ENCODE measurements at regions not wholly inside any gene's neighbourhood (a gene's known extent, or its start where the extent isn't known, plus 50 kb on each side); places are given as distances from the start of the nearest gene placed in this dataset.
"Not testable (repeated sequence)": the region's sequence is repeated elsewhere in the genome, so short reads cannot be mapped to it uniquely, and the experiment has no call there.

DNA sequence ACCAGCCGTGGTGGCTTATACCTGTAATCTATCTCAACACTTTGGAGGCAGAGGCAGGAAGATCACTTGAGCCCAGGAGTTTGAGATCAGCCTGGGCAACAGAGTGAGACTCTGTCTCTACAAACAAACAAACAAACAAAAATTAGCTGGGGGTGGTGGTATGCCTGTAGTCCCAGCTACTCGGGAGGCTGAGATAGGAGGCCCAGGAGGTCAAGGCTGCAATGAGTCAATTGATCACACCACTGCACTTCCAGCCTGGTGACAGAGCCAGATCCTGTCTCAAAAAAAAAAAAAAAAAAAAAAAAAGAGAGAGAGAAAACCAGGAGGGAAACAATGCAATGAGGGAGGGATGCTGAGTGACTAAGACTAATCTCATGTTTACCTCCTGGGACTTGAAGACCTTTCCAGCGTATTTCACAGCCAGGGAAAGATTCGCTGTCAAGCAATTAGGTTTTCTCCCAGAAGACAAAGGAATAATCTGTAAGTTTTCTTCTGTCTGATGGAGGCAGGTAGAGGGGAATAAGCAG lies 51.1 kb upstream of the MIER3 start:
- CTCF ChIA-PET: no interaction called here
- POLR2A ChIA-PET: no interaction called here

DNA sequence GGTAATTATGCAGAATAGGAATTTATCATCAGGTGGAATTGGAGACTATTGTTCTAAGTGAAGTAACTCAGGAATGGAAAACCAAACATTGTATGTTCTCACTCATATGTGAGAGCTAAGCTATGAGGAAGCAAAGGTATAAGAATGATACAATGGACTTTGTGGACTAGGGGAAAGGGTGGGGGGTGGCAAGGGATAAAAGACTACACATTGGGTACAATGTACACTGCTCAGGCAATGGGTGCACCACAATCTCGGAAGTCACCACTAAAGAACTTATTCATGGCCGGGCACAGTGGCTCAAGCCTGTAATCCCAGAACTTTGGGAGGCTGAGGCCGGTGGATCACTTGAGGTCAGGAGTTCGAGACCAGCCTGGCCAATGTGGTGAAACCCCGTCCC lies 51.6 kb upstream of the MIER3 start:
- DNase-seq (ENCODE audit: low read depth, low spot score); CTCF ChIA-PET; POLR2A ChIA-PET; H3K4me3 ChIP-seq (ENCODE audit: low read depth, low read length): not testable (repeated sequence)

More for the DNA sequence above, 51.1 kb upstream of the MIER3 start:
- H3K4me3 ChIP-seq (ENCODE audit: low read depth, low read length): no peak overlapping the region
- TF ChIP-seq, protein P1, sequence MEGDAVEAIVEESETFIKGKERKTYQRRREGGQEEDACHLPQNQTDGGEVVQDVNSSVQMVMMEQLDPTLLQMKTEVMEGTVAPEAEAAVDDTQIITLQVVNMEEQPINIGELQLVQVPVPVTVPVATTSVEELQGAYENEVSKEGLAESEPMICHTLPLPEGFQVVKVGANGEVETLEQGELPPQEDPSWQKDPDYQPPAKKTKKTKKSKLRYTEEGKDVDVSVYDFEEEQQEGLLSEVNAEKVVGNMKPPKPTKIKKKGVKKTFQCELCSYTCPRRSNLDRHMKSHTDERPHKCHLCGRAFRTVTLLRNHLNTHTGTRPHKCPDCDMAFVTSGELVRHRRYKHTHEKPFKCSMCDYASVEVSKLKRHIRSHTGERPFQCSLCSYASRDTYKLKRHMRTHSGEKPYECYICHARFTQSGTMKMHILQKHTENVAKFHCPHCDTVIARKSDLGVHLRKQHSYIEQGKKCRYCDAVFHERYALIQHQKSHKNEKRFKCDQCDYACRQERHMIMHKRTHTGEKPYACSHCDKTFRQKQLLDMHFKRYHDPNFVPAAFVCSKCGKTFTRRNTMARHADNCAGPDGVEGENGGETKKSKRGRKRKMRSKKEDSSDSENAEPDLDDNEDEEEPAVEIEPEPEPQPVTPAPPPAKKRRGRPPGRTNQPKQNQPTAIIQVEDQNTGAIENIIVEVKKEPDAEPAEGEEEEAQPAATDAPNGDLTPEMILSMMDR (IDR thresholded peaks at IDR 0.05; ENCODE audit: insufficient read depth, low read length, missing control alignments): no peak
- no peak for DNase-seq (ENCODE audit: low read depth, low spot score)

DNA sequence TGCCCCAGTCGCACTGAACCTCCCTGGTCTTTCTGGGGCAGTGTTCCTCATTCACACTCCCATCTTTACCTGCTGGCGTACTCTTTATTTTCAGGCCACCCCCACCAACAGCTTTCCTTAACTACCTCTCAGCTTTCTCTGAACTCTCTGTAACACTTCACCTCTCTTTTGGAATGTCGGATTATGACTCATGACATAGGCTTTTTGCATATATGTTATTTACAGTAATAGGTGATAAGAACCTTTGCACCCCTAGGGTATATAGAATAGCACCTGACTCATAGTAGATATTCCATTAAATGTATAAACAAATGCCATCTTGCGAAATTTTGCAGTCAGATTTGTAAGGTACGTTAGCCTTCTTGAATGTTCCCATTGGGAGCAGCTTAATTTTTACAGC lies 52.9 kb upstream of the MIER3 start:
- TF ChIP-seq, protein P1 (IDR thresholded peaks at IDR 0.05; ENCODE audit: insufficient read depth, low read length, missing control alignments): no peak
- ChIA-PET CTCF (no interaction called here), POLR2A (no interaction called here)
- H3K4me3 ChIP-seq (ENCODE audit: low read depth, low read length): no peak overlapping the region
- no peak for DNase-seq (ENCODE audit: low read depth, low spot score)

DNA sequence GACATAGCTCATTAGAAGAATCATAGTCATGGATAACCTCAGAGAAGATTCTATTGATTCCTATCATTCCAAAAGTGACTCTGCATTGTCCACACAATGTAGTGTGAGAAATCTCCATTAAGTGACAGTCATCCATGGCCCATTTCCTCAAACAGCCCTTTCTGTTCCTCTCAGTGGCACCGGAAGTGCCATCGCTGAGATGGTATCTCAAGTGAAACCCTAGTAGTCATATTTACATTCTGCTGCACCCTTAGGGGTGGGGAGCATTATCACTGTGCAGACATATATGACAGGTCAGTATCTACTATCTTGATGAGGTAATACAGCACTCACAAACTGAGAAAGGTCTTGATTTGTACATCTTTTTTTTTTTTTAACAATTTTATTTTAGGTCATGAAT lies 55.4 kb upstream of the MIER3 start:
- CTCF ChIA-PET: no interaction called here
- POLR2A ChIA-PET: no interaction called here
- no peak overlapping the region for H3K4me3 ChIP-seq (ENCODE audit: low read depth, low read length)
- no peak for DNase-seq (ENCODE audit: low read depth, low spot score)
- TF ChIP-seq, protein P1 (IDR thresholded peaks at IDR 0.05; ENCODE audit: insufficient read depth, low read length, missing control alignments): no peak

DNA sequence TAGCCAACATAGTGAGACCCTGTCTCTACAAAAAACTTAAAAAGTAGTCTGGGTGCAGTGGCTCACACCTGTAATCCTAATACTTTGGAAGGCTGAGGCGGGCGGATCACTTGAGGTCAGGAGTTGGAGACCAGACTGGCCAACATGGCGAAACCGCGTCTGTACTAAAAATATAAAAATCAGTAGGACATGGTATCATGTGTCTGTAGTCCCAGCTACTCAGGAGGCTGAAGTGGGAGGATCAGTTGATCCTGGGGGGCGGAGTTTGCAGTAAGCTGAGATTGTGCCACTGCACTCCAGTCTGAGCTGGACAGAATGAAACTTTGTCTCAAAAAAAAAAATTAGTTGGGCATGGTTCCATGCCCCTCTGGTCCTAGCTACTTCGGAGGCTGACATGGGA lies 57.9 kb upstream of the MIER3 start:
- H3K4me3 ChIP-seq (ENCODE audit: low read depth, low read length): no peak overlapping the region
- TF ChIP-seq, protein P1 (IDR thresholded peaks at IDR 0.05; ENCODE audit: insufficient read depth, low read length, missing control alignments): no peak
- ChIA-PET POLR2A (no interaction called here), CTCF (no interaction called here)
- no peak for DNase-seq (ENCODE audit: low read depth, low spot score)

- no peak overlapping the region for H3K4me3 ChIP-seq (ENCODE audit: low read depth, low read length)
- TF ChIP-seq, protein P1 (IDR thresholded peaks at IDR 0.05; ENCODE audit: insufficient read depth, low read length, missing control alignments): no peak
- ChIA-PET POLR2A (no interaction called here), CTCF (no interaction called here)
- no peak for DNase-seq (ENCODE audit: low read depth, low spot score)
Measured at GRCh38 chr5:57010786-57011185, 58.9 kb upstream of the MIER3 start.

- POLR2A ChIA-PET: no interaction called here
- TF ChIP-seq, protein P1 (IDR thresholded peaks at IDR 0.05; ENCODE audit: insufficient read depth, low read length, missing control alignments): no peak
- no peak overlapping the region for H3K4me3 ChIP-seq (ENCODE audit: low read depth, low read length)
- no peak for DNase-seq (ENCODE audit: low read depth, low spot score)
- CTCF ChIA-PET: no interaction called here
Measured at GRCh38 chr5:57012511-57012910, 60.6 kb upstream of the MIER3 start.

All from AG04449 (cell line).